Left cardiac atrium (tissue), 4 donors: ENCODE measurements at regions not wholly inside any gene's neighbourhood (a gene's known extent, or its start where the extent isn't known, plus 50 kb on each side); places are given as distances from the start of the nearest gene placed in this dataset.
"Not testable (repeated sequence)": the region's sequence is repeated elsewhere in the genome, so short reads cannot be mapped to it uniquely, and the experiment has no call there.

Source experiments
- ATAC-seq, 2 donors: fragments of 200-7000 bp; cut with Tn5 transposase; one replicate each; pipeline ENCODE4 v1.9.1; 2020; ENCODE audit warnings: mild to moderate bottlenecking in 2 of 2, moderate library complexity in 2 of 2
- DNase-seq: peaks from one replicate; pipeline ENCODE4 v3.0.0-alpha.2; 2020
- intact Hi-C, 2 donors: fragments of 100-400 bp; cut with DNase I; formaldehyde crosslinking; loops; one replicate each; pipeline versions ENCODE4 v1.14.1 to v1.15.1; 2022 to 2023
- donor health status: DM: no; HTN: yes; CAD: no.
- donor health status: DM: no; HTN: yes; CAD: no; lungs with severe emphysema.
- donor health status: DM: yes; HTN: yes; CAD: no.
- donor health status: Dilated cardiomyopathy.

- intact Hi-C loops = no loop called here
- ATAC-seq (no peak), DNase-seq (no peak)
Observed at GRCh38 chr1:188128761-188129160, 1300.0 kb downstream of the PLA2G4A start.

GRCh38 chr1:188129856-188130838 lies 1301.4 kb downstream of the PLA2G4A start:
- intact Hi-C loops = no loop called here

GRCh38 chr1:188137221-188137620 lies 1308.5 kb downstream of the PLA2G4A start:
- intact Hi-C loops = no loop called here
- ATAC-seq = no peak
- no peak for DNase-seq

More at GRCh38 chr1:188129856-188130838, 1301.4 kb downstream of the PLA2G4A start:
- DNase-seq = no peak
- no peak for ATAC-seq

- no peak for ATAC-seq
- no peak for DNase-seq
- intact Hi-C loops = no loop called here
Observed at GRCh38 chr1:188140958-188141357, 1312.2 kb downstream of the PLA2G4A start.

- intact Hi-C loops = no loop called here
- no peak for DNase-seq
- no peak for ATAC-seq
Observed at GRCh38 chr1:188154196-188154595, 1325.4 kb downstream of the PLA2G4A start.

- DNase-seq (no peak), ATAC-seq (no peak)
- intact Hi-C loops = no loop called here
Observed at GRCh38 chr1:188154761-188155160, 1326.0 kb downstream of the PLA2G4A start.

GRCh38 chr1:188155261-188155660 lies 1326.5 kb downstream of the PLA2G4A start:
- ATAC-seq (no peak), DNase-seq (no peak)
- intact Hi-C loops = no loop called here

- DNase-seq (no peak), ATAC-seq (no peak)
- intact Hi-C loops = no loop called here
Observed at GRCh38 chr1:188164459-188164858, 1335.7 kb downstream of the PLA2G4A start.

GRCh38 chr1:188166654-188167053 lies 1337.9 kb downstream of the PLA2G4A start:
- ATAC-seq (no peak), DNase-seq (no peak)
- intact Hi-C loops = no loop called here

- no peak for DNase-seq
- intact Hi-C loops = no loop called here
- no peak for ATAC-seq
Observed at GRCh38 chr1:188169971-188170370, 1341.2 kb downstream of the PLA2G4A start.

DNA sequence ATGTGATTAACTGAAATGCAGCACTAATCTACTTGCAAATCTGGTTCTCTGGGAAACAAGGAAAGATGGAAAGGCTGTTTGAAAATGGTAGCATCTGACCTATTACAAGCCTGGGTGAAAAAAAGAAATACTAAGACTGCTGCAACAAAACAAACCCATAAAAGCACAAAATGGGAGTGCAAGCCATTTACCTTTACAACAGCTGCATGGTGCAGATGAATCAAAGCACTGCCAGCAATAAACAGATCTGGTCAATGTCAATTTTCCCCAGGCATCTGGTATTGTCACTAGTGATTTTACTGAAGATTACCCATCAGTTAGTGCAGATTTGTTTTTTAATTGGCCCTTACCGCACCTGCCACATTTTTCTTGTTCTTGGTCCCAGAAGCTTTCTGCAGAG lies 1341.7 kb downstream of the PLA2G4A start:
- ATAC-seq (no peak), DNase-seq (no peak)
- intact Hi-C loops = no loop called here

- DNase-seq (no peak), ATAC-seq (no peak)
- intact Hi-C loops = no loop called here
Observed at GRCh38 chr1:188170935-188171334, 1342.2 kb downstream of the PLA2G4A start.

GRCh38 chr1:188182063-188182462 lies 1353.3 kb downstream of the PLA2G4A start:
- ATAC-seq, DNase-seq, intact Hi-C loops: not testable (repeated sequence)

DNA sequence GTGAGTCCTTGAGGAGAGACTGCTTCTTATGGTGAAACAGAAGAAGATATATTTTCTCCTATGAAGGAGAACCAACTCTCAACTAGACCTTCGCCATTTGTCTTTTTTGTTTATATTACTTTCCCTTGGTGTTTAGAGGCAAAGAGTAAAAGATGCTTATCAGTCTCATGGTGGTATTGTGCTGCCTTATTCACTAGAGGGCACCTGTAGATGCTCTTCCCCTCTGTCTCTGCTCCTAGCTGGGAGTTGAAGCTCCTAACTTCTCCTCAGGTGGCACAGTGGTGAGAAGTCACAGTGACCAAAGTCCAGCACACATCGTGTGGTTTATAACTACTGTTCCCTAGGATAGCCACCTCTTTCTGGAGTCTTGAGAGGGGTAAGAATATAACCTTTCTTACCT lies 1359.6 kb downstream of the PLA2G4A start:
- ATAC-seq (no peak), DNase-seq (no peak)
- intact Hi-C loops = no loop called here

DNA sequence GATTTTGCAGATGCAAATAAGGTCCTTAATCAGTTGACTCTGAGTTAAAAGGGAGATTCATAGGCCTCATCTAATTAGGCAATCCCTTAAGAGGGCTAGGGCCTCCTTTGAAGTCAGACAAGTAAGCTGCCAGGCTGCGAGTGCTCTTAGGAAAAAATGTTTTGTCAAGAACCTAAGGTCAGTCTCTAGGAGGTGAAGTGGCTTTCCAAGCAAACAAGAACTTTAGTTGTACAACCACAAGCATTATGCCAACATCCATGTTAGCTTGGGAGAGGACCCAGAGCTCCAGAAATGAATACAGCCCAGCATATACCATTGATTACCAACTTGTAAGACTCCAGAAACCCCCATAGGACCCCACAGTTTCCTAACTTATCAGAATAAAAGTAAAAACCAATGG lies 1366.2 kb downstream of the PLA2G4A start:
- intact Hi-C loops = no loop called here
- no peak for ATAC-seq

DNA sequence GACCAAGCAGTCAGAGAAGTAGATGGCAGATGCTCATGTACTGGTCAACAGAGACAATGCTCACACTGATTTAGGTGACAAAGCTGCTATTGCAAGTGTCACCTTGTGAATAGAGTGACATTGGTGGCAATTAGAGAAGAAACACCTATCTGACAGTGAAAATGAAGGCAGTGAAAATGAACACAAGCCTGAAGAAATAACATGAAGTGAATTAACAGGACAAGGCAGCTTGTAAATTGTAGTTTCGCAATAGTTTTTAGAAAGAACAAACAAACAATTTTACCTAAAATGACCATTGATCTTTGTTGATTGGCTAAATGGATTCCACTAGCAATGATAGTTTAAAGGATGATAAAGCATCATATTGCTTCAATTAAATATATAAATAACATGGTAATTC lies 1389.5 kb downstream of the PLA2G4A start:
- ATAC-seq (no peak), DNase-seq (no peak)
- intact Hi-C loops = no loop called here

More for the DNA sequence above, 1366.2 kb downstream of the PLA2G4A start:
- no peak for DNase-seq

DNA sequence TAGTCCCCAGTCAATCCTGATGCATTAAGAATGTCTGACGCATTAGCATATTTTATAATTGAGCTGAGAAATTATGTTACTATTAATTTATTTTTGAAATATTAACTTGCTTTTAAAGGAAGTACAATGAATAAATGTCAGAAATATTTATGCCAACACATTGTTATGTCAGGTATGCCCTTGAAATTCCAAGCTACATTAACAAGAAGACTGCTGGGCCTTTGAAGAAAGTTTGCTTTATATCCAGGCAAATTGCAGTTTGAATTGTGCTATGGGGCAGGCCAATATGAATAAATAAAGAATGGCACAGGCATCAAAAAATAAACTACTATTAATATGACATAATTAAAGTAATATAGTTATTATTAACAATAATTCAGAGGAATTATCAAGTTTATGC lies 1391.3 kb downstream of the PLA2G4A start:
- DNase-seq (no peak), ATAC-seq (no peak)
- intact Hi-C loops = no loop called here

GRCh38 chr1:188224263-188224662 lies 1395.5 kb downstream of the PLA2G4A start:
- intact Hi-C loops = no loop called here
- no peak for ATAC-seq
- DNase-seq = no peak

GRCh38 chr1:188225975-188226374 lies 1397.2 kb downstream of the PLA2G4A start:
- intact Hi-C loops = no loop called here
- no peak for DNase-seq
- ATAC-seq = no peak

DNA sequence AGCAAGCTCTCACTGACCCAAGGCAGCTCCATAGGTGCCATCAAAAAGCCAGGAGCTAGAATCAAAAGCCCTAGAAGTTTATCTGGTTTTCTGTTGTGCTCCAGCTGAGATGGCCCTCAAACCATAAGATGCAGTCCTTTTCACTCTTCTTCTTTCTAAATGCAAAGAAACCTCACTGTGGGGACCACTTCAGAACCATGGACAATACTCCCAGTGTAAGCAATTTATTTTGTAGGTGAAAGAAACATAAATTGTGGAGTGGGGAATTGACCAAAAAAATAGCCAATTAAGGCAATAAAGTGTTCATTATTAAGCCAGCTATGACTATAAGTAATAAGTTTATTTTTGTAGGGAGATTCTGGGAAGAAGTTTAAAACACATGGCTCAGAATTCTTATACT lies 1399.9 kb downstream of the PLA2G4A start:
- intact Hi-C loops = no loop called here
- ATAC-seq (no peak), DNase-seq (no peak)
